ENCODE measurements at regions not wholly inside any gene's neighbourhood (a gene's known extent, or its start where the extent isn't known, plus 50 kb on each side); places are given as distances from the start of the nearest gene placed in this dataset.
A peak's percentile ranks its signal among the peaks of the same experiment; 100 is the strongest.

DNA sequence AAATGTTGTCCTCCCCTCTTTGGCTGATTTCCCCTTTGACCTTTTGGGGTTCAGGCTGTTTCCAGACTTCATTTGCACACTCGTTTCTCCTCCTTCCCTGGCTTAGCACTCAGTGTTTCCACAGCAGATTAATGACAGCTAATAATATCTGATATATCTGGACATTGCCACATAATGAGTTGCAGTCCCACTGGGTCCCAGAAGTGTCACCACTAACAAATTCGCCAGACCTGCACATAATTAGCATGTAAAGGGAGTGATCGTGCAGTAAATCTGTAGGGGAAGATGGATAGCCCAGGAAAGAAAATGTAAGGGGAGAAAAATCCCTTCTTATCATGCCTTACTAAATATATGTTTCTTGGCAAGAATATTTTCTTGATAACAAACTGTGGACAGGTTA, 922.1 kb downstream of the TFAP2A start:
- ATAC-seq: no peak
- Histone ChIP-seq H3K9me3 (ENCODE audit: control insufficient read depth, insufficient read depth, low read depth, low read length) (no peaks in the 10 kb centered on the region; the same call in 1 of the 2 replicates), H3K4me1 (ENCODE audit: control insufficient read depth, insufficient read depth, low read length) (no peaks in the 10 kb centered on the region; the same call in 1 of the 2 replicates), H3K27me3 (ENCODE audit: control insufficient read depth, insufficient read depth, low read length) (no peaks in the 10 kb centered on the region), H3K36me3 (ENCODE audit: control insufficient read depth, insufficient read depth, low read length) (no peaks in the 10 kb centered on the region), H3K4me3 (ENCODE audit: low read depth in 2 of 2, low read length in 2 of 2) (no peak overlapping the region), H3K27ac (ENCODE audit: low read length) (peak overlapping the region; percentile 60; the same call in 1 of the 2 replicates)
- intact Hi-C loops (cut with micrococcal nuclease; ENCODE audit: unreplicated experiment): no loop called here
- POLR2A ChIA-PET: no interaction called here
- DNase-seq (ENCODE audit: low read depth, low spot score): no peak
- TF ChIP-seq TCF7L2 (IDR thresholded peaks at IDR 0.05; ENCODE audit: low read depth, low read length) (no peak), POLR2AphosphoS5 (IDR thresholded peaks at IDR 0.05; ENCODE audit: low read depth, low read length) (no peak), SIN3A (IDR thresholded peaks at IDR 0.05; ENCODE audit: borderline replicate concordance, insufficient read depth, low read depth, low read length) (no peak)
- TF ChIP-seq, protein P1, sequence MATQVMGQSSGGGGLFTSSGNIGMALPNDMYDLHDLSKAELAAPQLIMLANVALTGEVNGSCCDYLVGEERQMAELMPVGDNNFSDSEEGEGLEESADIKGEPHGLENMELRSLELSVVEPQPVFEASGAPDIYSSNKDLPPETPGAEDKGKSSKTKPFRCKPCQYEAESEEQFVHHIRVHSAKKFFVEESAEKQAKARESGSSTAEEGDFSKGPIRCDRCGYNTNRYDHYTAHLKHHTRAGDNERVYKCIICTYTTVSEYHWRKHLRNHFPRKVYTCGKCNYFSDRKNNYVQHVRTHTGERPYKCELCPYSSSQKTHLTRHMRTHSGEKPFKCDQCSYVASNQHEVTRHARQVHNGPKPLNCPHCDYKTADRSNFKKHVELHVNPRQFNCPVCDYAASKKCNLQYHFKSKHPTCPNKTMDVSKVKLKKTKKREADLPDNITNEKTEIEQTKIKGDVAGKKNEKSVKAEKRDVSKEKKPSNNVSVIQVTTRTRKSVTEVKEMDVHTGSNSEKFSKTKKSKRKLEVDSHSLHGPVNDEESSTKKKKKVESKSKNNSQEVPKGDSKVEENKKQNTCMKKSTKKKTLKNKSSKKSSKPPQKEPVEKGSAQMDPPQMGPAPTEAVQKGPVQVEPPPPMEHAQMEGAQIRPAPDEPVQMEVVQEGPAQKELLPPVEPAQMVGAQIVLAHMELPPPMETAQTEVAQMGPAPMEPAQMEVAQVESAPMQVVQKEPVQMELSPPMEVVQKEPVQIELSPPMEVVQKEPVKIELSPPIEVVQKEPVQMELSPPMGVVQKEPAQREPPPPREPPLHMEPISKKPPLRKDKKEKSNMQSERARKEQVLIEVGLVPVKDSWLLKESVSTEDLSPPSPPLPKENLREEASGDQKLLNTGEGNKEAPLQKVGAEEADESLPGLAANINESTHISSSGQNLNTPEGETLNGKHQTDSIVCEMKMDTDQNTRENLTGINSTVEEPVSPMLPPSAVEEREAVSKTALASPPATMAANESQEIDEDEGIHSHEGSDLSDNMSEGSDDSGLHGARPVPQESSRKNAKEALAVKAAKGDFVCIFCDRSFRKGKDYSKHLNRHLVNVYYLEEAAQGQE (IDR thresholded peaks at IDR 0.05; ENCODE audit: insufficient read depth in 1 of 2, low read depth in 2 of 2, low read length in 1 of 2): no peak
- TF ChIP-seq, protein P2, sequence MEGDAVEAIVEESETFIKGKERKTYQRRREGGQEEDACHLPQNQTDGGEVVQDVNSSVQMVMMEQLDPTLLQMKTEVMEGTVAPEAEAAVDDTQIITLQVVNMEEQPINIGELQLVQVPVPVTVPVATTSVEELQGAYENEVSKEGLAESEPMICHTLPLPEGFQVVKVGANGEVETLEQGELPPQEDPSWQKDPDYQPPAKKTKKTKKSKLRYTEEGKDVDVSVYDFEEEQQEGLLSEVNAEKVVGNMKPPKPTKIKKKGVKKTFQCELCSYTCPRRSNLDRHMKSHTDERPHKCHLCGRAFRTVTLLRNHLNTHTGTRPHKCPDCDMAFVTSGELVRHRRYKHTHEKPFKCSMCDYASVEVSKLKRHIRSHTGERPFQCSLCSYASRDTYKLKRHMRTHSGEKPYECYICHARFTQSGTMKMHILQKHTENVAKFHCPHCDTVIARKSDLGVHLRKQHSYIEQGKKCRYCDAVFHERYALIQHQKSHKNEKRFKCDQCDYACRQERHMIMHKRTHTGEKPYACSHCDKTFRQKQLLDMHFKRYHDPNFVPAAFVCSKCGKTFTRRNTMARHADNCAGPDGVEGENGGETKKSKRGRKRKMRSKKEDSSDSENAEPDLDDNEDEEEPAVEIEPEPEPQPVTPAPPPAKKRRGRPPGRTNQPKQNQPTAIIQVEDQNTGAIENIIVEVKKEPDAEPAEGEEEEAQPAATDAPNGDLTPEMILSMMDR (IDR thresholded peaks at IDR 0.05): no peak
- in situ Hi-C loops (cut with HindIII; ENCODE audit: low pct_unique_long_range_greater_than_20kb, low sequenced_read_pairs): no loop called here
- CTCF ChIA-PET: no interaction called here
- no TSS peak for BruUV-seq (replicated peaks)

DNA sequence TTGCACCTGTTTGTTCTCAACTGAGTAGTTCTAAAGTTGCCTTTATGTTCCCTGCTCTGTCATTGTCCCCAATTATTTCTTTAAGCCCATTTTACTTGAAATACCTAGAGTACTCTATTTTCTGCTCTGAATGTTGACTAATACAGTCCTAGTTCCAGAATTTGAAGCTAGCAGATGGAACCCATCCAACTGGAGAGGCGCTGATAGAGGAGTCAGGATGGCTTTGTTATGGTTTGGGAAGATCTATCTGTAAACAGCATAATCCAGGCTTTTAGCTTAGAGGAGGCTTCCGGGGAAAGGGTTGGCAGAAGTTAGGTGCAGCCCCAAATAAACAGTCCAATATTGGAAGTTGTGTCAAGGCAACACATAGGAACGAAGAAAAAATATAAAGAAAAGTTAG, 927.7 kb downstream of the TFAP2A start:
- no peak for TF ChIP-seq TCF7L2 (IDR thresholded peaks at IDR 0.05; ENCODE audit: low read depth, low read length)
- TF ChIP-seq, protein P2 (IDR thresholded peaks at IDR 0.05): no peak
- TF ChIP-seq SIN3A (IDR thresholded peaks at IDR 0.05; ENCODE audit: borderline replicate concordance, insufficient read depth, low read depth, low read length): no peak
- no peak for TF ChIP-seq POLR2AphosphoS5 (IDR thresholded peaks at IDR 0.05; ENCODE audit: low read depth, low read length)
- TF ChIP-seq, protein P1 (IDR thresholded peaks at IDR 0.05; ENCODE audit: insufficient read depth in 1 of 2, low read depth in 2 of 2, low read length in 1 of 2): no peak
- peaks cover 11% of the 10 kb centered on the region for H3K4me1 ChIP-seq (ENCODE audit: control insufficient read depth, insufficient read depth, low read length)
- ATAC-seq (no peak), DNase-seq (ENCODE audit: low read depth, low spot score) (no peak)
- POLR2A ChIA-PET: no interaction called here
- no TSS peak for BruUV-seq (replicated peaks)
- CTCF ChIA-PET: no interaction called here
- H3K27me3 ChIP-seq (ENCODE audit: control insufficient read depth, insufficient read depth, low read length): no peaks in the 10 kb centered on the region
- intact Hi-C loops (cut with micrococcal nuclease; ENCODE audit: unreplicated experiment) (no loop called here), in situ Hi-C loops (cut with HindIII; ENCODE audit: low pct_unique_long_range_greater_than_20kb, low sequenced_read_pairs) (no loop called here)
- H3K9me3 ChIP-seq (ENCODE audit: control insufficient read depth, insufficient read depth, low read depth, low read length): peaks cover 17% of the 10 kb centered on the region; the same call in 1 of the 2 replicates
- H3K27ac ChIP-seq (ENCODE audit: low read length): peak overlapping the region; percentile 36; the same call in 1 of the 2 replicates
- no peak overlapping the region for H3K4me3 ChIP-seq (ENCODE audit: low read depth in 2 of 2, low read length in 2 of 2)
- H3K36me3 ChIP-seq (ENCODE audit: control insufficient read depth, insufficient read depth, low read length): no peaks in the 10 kb centered on the region

Data from Panc1 (cell line).